OCI-M1 (cell line): ENCODE measurements at regions not wholly inside any gene's neighbourhood (a gene's known extent, or its start where the extent isn't known, plus 50 kb on each side); places are given as distances from the start of the nearest gene placed in this dataset.
"Not testable (repeated sequence)": the region's sequence is repeated elsewhere in the genome, so short reads cannot be mapped to it uniquely, and the experiment has no call there.

Source experiments
- DNase-seq: peaks from one replicate; lab custom pipeline; 2025; lab: John Stamatoyannopoulos, UW

- DNase-seq, result no peak
Observed at GRCh38 chr12:27863839-27864238, 83.8 kb upstream of the MANSC4 start.

- no peak for DNase-seq
Observed at GRCh38 chr12:27861428-27862167, 81.6 kb upstream of the MANSC4 start.

GRCh38 chr12:27859648-27860047 is 79.6 kb upstream of the MANSC4 start:
- peak; percentile 57 for DNase-seq

GRCh38 chr12:27857006-27857405 is 77.0 kb upstream of the MANSC4 start:
- not testable (repeated sequence) for DNase-seq

GRCh38 chr12:27852742-27853141 is 72.7 kb upstream of the MANSC4 start:
- DNase-seq, result peak; percentile 38
